ENCODE measurements at regions not wholly inside any gene's neighbourhood (a gene's known extent, or its start where the extent isn't known, plus 50 kb on each side); places are given as distances from the start of the nearest gene placed in this dataset.

DNA sequence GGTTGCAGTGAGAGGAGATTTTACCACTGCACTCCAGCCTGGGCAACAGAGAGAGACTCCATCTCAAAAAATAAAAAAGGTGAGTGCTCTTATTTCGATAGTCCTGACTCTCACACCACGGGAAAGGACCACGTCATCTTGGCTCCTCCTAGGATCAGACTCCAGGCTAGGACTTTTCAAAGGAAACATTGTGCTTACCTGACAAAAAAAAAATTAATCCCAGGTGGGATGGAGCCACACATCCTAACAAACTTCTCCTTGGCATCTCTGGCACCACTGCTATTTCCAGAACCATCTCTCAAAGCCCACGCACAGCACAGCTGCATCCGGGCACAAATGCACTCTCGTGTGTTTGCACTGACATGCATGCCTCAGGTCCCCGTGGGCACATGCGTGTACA lies 262.4 kb downstream of the ENGASE start:
- TF ChIP-seq, protein P1, sequence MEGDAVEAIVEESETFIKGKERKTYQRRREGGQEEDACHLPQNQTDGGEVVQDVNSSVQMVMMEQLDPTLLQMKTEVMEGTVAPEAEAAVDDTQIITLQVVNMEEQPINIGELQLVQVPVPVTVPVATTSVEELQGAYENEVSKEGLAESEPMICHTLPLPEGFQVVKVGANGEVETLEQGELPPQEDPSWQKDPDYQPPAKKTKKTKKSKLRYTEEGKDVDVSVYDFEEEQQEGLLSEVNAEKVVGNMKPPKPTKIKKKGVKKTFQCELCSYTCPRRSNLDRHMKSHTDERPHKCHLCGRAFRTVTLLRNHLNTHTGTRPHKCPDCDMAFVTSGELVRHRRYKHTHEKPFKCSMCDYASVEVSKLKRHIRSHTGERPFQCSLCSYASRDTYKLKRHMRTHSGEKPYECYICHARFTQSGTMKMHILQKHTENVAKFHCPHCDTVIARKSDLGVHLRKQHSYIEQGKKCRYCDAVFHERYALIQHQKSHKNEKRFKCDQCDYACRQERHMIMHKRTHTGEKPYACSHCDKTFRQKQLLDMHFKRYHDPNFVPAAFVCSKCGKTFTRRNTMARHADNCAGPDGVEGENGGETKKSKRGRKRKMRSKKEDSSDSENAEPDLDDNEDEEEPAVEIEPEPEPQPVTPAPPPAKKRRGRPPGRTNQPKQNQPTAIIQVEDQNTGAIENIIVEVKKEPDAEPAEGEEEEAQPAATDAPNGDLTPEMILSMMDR (IDR thresholded peaks at IDR 0.05; ENCODE audit: poor library complexity, severe bottlenecking), result no peak
- TF ChIP-seq EP300 (conservative IDR thresholded peaks at IDR 0.05; ENCODE audit: poor library complexity, severe bottlenecking) (no peak), MXI1 (conservative IDR thresholded peaks at IDR 0.05; ENCODE audit: poor library complexity, severe bottlenecking) (no peak), TAF1 (IDR thresholded peaks at IDR 0.05; ENCODE audit: low read depth) (no peak), POLR2AphosphoS5 (IDR thresholded peaks at IDR 0.05) (no peak)
- TF ChIP-seq, protein P2, sequence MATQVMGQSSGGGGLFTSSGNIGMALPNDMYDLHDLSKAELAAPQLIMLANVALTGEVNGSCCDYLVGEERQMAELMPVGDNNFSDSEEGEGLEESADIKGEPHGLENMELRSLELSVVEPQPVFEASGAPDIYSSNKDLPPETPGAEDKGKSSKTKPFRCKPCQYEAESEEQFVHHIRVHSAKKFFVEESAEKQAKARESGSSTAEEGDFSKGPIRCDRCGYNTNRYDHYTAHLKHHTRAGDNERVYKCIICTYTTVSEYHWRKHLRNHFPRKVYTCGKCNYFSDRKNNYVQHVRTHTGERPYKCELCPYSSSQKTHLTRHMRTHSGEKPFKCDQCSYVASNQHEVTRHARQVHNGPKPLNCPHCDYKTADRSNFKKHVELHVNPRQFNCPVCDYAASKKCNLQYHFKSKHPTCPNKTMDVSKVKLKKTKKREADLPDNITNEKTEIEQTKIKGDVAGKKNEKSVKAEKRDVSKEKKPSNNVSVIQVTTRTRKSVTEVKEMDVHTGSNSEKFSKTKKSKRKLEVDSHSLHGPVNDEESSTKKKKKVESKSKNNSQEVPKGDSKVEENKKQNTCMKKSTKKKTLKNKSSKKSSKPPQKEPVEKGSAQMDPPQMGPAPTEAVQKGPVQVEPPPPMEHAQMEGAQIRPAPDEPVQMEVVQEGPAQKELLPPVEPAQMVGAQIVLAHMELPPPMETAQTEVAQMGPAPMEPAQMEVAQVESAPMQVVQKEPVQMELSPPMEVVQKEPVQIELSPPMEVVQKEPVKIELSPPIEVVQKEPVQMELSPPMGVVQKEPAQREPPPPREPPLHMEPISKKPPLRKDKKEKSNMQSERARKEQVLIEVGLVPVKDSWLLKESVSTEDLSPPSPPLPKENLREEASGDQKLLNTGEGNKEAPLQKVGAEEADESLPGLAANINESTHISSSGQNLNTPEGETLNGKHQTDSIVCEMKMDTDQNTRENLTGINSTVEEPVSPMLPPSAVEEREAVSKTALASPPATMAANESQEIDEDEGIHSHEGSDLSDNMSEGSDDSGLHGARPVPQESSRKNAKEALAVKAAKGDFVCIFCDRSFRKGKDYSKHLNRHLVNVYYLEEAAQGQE (IDR thresholded peaks at IDR 0.05; ENCODE audit: borderline replicate concordance), result no peak

Measured in neural cell (in vitro differentiated cells).